ENCODE measurements at regions not wholly inside any gene's neighbourhood (a gene's known extent, or its start where the extent isn't known, plus 50 kb on each side); places are given as distances from the start of the nearest gene placed in this dataset.

GRCh38 chr2:20562540-20563225, 88.2 kb downstream of the HS1BP3 start:
- no peak overlapping the region for H3K4me3 ChIP-seq (ENCODE audit: low read length)
- H3K4me3 Mint-ChIP-seq: no peak overlapping the region
- no peaks in the 10 kb centered on the region for H3K36me3 ChIP-seq (ENCODE audit: control insufficient read depth, insufficient read depth, low read length)
- no peaks in the 10 kb centered on the region for H3K36me3 Mint-ChIP-seq
- no peaks in the 10 kb centered on the region for H3K4me1 Mint-ChIP-seq
- TF ChIP-seq CTCF (IDR thresholded peaks at IDR 0.05): no peak
- no peaks in the 10 kb centered on the region for H3K4me1 ChIP-seq (ENCODE audit: control insufficient read depth, insufficient read depth, low read length)
- H3K9me3 Mint-ChIP-seq: no peaks in the 10 kb centered on the region
- H3K27ac Mint-ChIP-seq: no peak overlapping the region
- no peak for DNase-seq
- ATAC-seq: no peak
- no peaks in the 10 kb centered on the region for H3K27me3 ChIP-seq (ENCODE audit: control insufficient read depth, insufficient read depth, low read length)
- WGBS (ENCODE audit: insufficient coverage): 86% methylated on average over 11 of the region's 14 CpGs
- no peak overlapping the region for H3K27ac ChIP-seq (ENCODE audit: low read length)
- intact Hi-C loops (cut with micrococcal nuclease): no loop called here
- H3K9me3 ChIP-seq (ENCODE audit: control insufficient read depth, insufficient read depth, low read length): no peaks in the 10 kb centered on the region
- H3K27me3 Mint-ChIP-seq (ENCODE audit: low read depth in 2 of 2): peaks cover 0 to 1% of the 10 kb centered on the region in 2 donors

- no peak for ATAC-seq
- Mint-ChIP-seq H3K27me3 (ENCODE audit: low read depth in 2 of 2) (no peaks in the 10 kb centered on the region), H3K9me3 (no peaks in the 10 kb centered on the region), H3K4me1 (no peaks in the 10 kb centered on the region), H3K27ac (no peak overlapping the region), H3K36me3 (no peaks in the 10 kb centered on the region), H3K4me3 (no peak overlapping the region)
- Histone ChIP-seq H3K36me3 (ENCODE audit: control insufficient read depth, insufficient read depth, low read length) (no peaks in the 10 kb centered on the region), H3K27ac (ENCODE audit: low read length) (no peak overlapping the region), H3K4me3 (ENCODE audit: low read length) (no peak overlapping the region), H3K4me1 (ENCODE audit: control insufficient read depth, insufficient read depth, low read length) (no peaks in the 10 kb centered on the region), H3K27me3 (ENCODE audit: control insufficient read depth, insufficient read depth, low read length) (no peaks in the 10 kb centered on the region), H3K9me3 (ENCODE audit: control insufficient read depth, insufficient read depth, low read length) (no peaks in the 10 kb centered on the region)
- no peak for TF ChIP-seq CTCF (IDR thresholded peaks at IDR 0.05)
- intact Hi-C loops (cut with micrococcal nuclease): no loop called here
- DNase-seq: no peak
- 86% methylated on average over 3 of the region's 3 CpGs for WGBS (ENCODE audit: insufficient coverage)
These were observed 87.6 kb downstream of the HS1BP3 start for GRCh38 chr2:20563251-20563650.

DNA sequence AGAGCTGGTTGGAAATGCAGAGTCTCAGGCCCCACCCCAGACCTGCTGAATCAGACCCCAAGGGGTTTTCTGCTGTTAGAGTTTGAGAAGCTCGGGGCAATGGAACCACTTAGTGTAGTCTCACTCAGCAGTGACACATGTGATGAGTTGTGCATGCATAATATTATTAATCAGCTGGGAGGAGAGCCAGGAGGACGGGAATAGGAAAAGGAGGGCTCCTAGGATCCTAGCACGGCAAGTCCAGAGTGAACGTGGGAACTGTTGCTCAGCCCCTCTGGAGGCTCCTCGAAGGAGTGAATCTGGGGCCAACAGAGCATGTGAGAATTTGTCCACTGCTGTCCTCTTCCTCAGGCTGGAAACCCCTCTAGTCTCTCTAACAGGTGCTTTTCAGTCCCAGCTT, 87.1 kb downstream of the HS1BP3 start:
- no peak for DNase-seq
- intact Hi-C loops (cut with micrococcal nuclease): no loop called here
- no peaks in the 10 kb centered on the region for H3K9me3 Mint-ChIP-seq
- Histone ChIP-seq H3K4me1 (ENCODE audit: control insufficient read depth, insufficient read depth, low read length) (no peaks in the 10 kb centered on the region), H3K36me3 (ENCODE audit: control insufficient read depth, insufficient read depth, low read length) (no peaks in the 10 kb centered on the region), H3K27ac (ENCODE audit: low read length) (no peak overlapping the region), H3K4me3 (ENCODE audit: low read length) (no peak overlapping the region), H3K9me3 (ENCODE audit: control insufficient read depth, insufficient read depth, low read length) (no peaks in the 10 kb centered on the region), H3K27me3 (ENCODE audit: control insufficient read depth, insufficient read depth, low read length) (no peaks in the 10 kb centered on the region)
- H3K4me3 Mint-ChIP-seq: no peak overlapping the region
- no peak overlapping the region for H3K27ac Mint-ChIP-seq
- WGBS (ENCODE audit: insufficient coverage): 79% methylated on average over 5 of the region's 5 CpGs
- H3K4me1 Mint-ChIP-seq: no peaks in the 10 kb centered on the region
- no peaks in the 10 kb centered on the region for H3K36me3 Mint-ChIP-seq
- no peaks in the 10 kb centered on the region for H3K27me3 Mint-ChIP-seq (ENCODE audit: low read depth in 2 of 2)
- TF ChIP-seq CTCF (IDR thresholded peaks at IDR 0.05): no peak
- no peak for ATAC-seq

- Mint-ChIP-seq H3K27me3 (ENCODE audit: low read depth in 2 of 2) (no peaks in the 10 kb centered on the region), H3K4me3 (no peak overlapping the region), H3K4me1 (no peaks in the 10 kb centered on the region), H3K27ac (no peak overlapping the region), H3K36me3 (no peaks in the 10 kb centered on the region), H3K9me3 (no peaks in the 10 kb centered on the region)
- DNase-seq (no peak), ATAC-seq (no peak)
- WGBS (ENCODE audit: insufficient coverage): 80% methylated on average over 6 of the region's 7 CpGs
- Histone ChIP-seq H3K4me1 (ENCODE audit: control insufficient read depth, insufficient read depth, low read length) (no peaks in the 10 kb centered on the region), H3K9me3 (ENCODE audit: control insufficient read depth, insufficient read depth, low read length) (no peaks in the 10 kb centered on the region), H3K27ac (ENCODE audit: low read length) (no peak overlapping the region), H3K27me3 (ENCODE audit: control insufficient read depth, insufficient read depth, low read length) (no peaks in the 10 kb centered on the region), H3K4me3 (ENCODE audit: low read length) (no peak overlapping the region), H3K36me3 (ENCODE audit: control insufficient read depth, insufficient read depth, low read length) (no peaks in the 10 kb centered on the region)
- TF ChIP-seq CTCF (IDR thresholded peaks at IDR 0.05): no peak
- intact Hi-C loops (cut with micrococcal nuclease): no loop called here
These were observed 85.7 kb downstream of the HS1BP3 start for GRCh38 chr2:20565101-20565622.
